HepG2 (cell line): ENCODE measurements at regions not wholly inside any gene's neighbourhood (a gene's known extent, or its start where the extent isn't known, plus 50 kb on each side); places are given as distances from the start of the nearest gene placed in this dataset.

Source experiments
- ATAC-seq: fragments of 200-7000 bp; cut with Tn5 transposase; 3 replicates; pipeline ENCODE4 v1.9.1; 2020; ENCODE audit warnings: mild to moderate bottlenecking, moderate library complexity
- BruUV-seq: library from RNA; stranded (reverse); fragments of 400-500 nt; replicated peaks from 2 replicates; lab custom pipeline; 2021; lab: Mats Ljungman, UMichigan
- CTCF ChIA-PET: fragments of 300-600 bp; formaldehyde crosslinking; extraction: SDS; loops from one replicate; lab custom pipeline; 2021; ENCODE audit warnings: low total read pairs, inconsistent platforms, low intra/inter-chr PET ratio; lab: Yijun Ruan, JAX
- POLR2A ChIA-PET: fragments of 350-600 bp; sonication (Branson Sonifier 250); formaldehyde crosslinking; loops from one replicate; lab custom pipeline; 2020; ENCODE audit warnings: antibody characterized with exemption, inconsistent platforms; lab: Yijun Ruan, JAX
- DNase-seq: peaks from one replicate; pipeline ENCODE4 v3.0.0-alpha.2; 2015; ENCODE audit warnings: low spot score
- FAIRE-seq: peaks from 3 replicates; lab custom pipeline; 2011; peaks lifted over from hg19 to GRCh38; lab: Jason Lieb, UNC
- H2AFZ ChIP-seq: one replicate; pipeline ENCODE4 v1.6.1; 2011; ENCODE audit warnings: low read length, inconsistent platforms
- H3K27ac ChIP-seq: fragments of 300-600 bp; 3 replicates; pipeline ENCODE4 v1.8.0; 2011; ENCODE audit warnings: mixed run types, mild to moderate bottlenecking, mixed read lengths, low read length, inconsistent platforms; ENCODE audit not compliant: insufficient read depth; ENCODE audit errors: extremely low read length
- H3K27me3 ChIP-seq, 2 experiments: fragments of 200-600 bp in 1 of 2; 2 replicates in 1 of 2; 3 replicates in 1 of 2; pipeline versions ENCODE4 v1.6.0 to v1.8.0; 2011; ENCODE audit warnings: low read length in 2 of 2, mild to moderate bottlenecking in 2 of 2, moderate library complexity in 2 of 2, inconsistent platforms in 1 of 2; ENCODE audit not compliant: insufficient read depth in 2 of 2, control insufficient read depth in 1 of 2
- H3K36me3 ChIP-seq, 2 experiments: fragments of 200-600 bp in 1 of 2; replicated peaks in 1 of 2; 2 replicates in 1 of 2; 3 replicates in 1 of 2; pipeline versions ENCODE4 v1.5.1 to v1.8.0; 2011; ENCODE audit warnings: low read length in 2 of 2, inconsistent platforms in 1 of 2; ENCODE audit not compliant: insufficient read depth in 2 of 2, control insufficient read depth in 1 of 2
- H3K4me1 ChIP-seq: 2 replicates; pipeline ENCODE4 v1.5.1; 2012; ENCODE audit warnings: low read length, inconsistent platforms; ENCODE audit not compliant: insufficient read depth
- H3K4me2 ChIP-seq: 2 replicates; pipeline ENCODE4 v1.6.0; 2011; ENCODE audit warnings: low read depth, low read length, inconsistent platforms
- H3K4me3 ChIP-seq, 3 experiments: fragments of 200-600 bp in 1 of 3; sonication (generic), shearing (Covaris generic) in 1 of 3; replicated peaks in 1 of 3; 2 replicates each; pipeline ENCODE4 v1.5.1; 2011 to 2016; ENCODE audit warnings: low read length in 3 of 3, inconsistent platforms in 2 of 3, low read depth in 2 of 3, mild to moderate bottlenecking in 2 of 3, control low read depth in 1 of 3, mixed read lengths in 1 of 3; ENCODE audit not compliant: insufficient read depth in 1 of 3
- H3K79me2 ChIP-seq: one replicate; pipeline ENCODE4 v1.6.1; 2011; ENCODE audit warnings: low read length, inconsistent platforms; ENCODE audit not compliant: insufficient read depth
- H3K9ac ChIP-seq: 2 replicates; pipeline ENCODE4 v1.6.0; 2011; ENCODE audit warnings: mild to moderate bottlenecking, low read depth, low read length, inconsistent platforms; ENCODE audit not compliant: insufficient read depth
- H3K9me3 ChIP-seq: 2 replicates; pipeline ENCODE4 v1.5.1; 2012; ENCODE audit warnings: mild to moderate bottlenecking, low read length
- H4K20me1 ChIP-seq: 2 replicates; pipeline ENCODE4 v1.6.0; 2011; ENCODE audit warnings: inconsistent platforms, mild to moderate bottlenecking, low read length, moderate library complexity; ENCODE audit not compliant: insufficient read depth
- ARNT ChIP-seq: fragments of 450-650 bp; IDR thresholded peaks from 2 replicates; pipeline ENCODE4 v1.6.1; 2017
- ATRX ChIP-seq: sonication (generic); formaldehyde crosslinking; IDR thresholded peaks from 2 replicates; pipeline ENCODE4 v1.4.0; 2020; ENCODE audit warnings: missing genetic modification reagents, borderline replicate concordance
- CC2D1A ChIP-seq: sonication (generic); formaldehyde crosslinking; IDR thresholded peaks from 2 replicates; pipeline ENCODE4 v1.8.1; 2023; ENCODE audit warnings: mild to moderate bottlenecking, missing genetic modification reagents
- CEBPG ChIP-seq: IDR thresholded peaks from 2 replicates; pipeline ENCODE4 v1.6.1; 2016
- CEBPZ ChIP-seq: IDR thresholded peaks from 2 replicates; pipeline ENCODE4 v1.6.1; 2012; ENCODE audit warnings: low read length, improper control_type of control experiment
- FOXA1 ChIP-seq, 2 experiments: fragments of 450-650 bp in 1 of 2; sonication (generic) in 1 of 2; formaldehyde crosslinking in 1 of 2; IDR thresholded peaks; 2 replicates each; pipeline versions ENCODE4 v1.4.0 to v1.6.1; 2016 to 2020; ENCODE audit warnings: missing genetic modification reagents in 1 of 2
- MBD4 ChIP-seq: IDR thresholded peaks from 2 replicates; pipeline ENCODE4 v1.6.1; 2012; ENCODE audit warnings: low read length, inconsistent platforms, borderline replicate concordance
- NFIB ChIP-seq: sonication (generic); formaldehyde crosslinking; IDR thresholded peaks from 2 replicates; pipeline ENCODE4 v1.9.0; 2021; ENCODE audit warnings: missing genetic modification reagents, mild to moderate bottlenecking, borderline replicate concordance
- PAF1 ChIP-seq: IDR thresholded peaks from 2 replicates; pipeline ENCODE4 v1.6.1; 2016; ENCODE audit warnings: missing genetic modification reagents, missing compliant biosample characterization
- SALL1 ChIP-seq: sonication (generic); formaldehyde crosslinking; IDR thresholded peaks from 2 replicates; pipeline ENCODE4 v1.8.0; 2022; ENCODE audit warnings: mild to moderate bottlenecking, missing genetic modification reagents
- TBX2 ChIP-seq: sonication (generic); formaldehyde crosslinking; IDR thresholded peaks from 2 replicates; pipeline ENCODE4 v1.5.0; 2020; ENCODE audit warnings: missing genetic modification reagents, mild to moderate bottlenecking, borderline replicate concordance
- THAP9 ChIP-seq: sonication (generic); formaldehyde crosslinking; IDR thresholded peaks from 2 replicates; pipeline ENCODE4; 2020; ENCODE audit warnings: missing genetic modification reagents, mild to moderate bottlenecking, borderline replicate concordance
- YEATS2 ChIP-seq: sonication (generic); formaldehyde crosslinking; IDR thresholded peaks from 2 replicates; pipeline ENCODE4 v1.4.0; 2020; ENCODE audit warnings: missing genetic modification reagents, borderline replicate concordance
- ZKSCAN5 ChIP-seq: sonication (generic); formaldehyde crosslinking; IDR thresholded peaks from 2 replicates; pipeline ENCODE4 v1.5.1; 2020; ENCODE audit warnings: mild to moderate bottlenecking, missing genetic modification reagents
- ZNF10 ChIP-seq: sonication (generic); formaldehyde crosslinking; IDR thresholded peaks from 2 replicates; pipeline ENCODE4 v1.4.0; 2020; ENCODE audit warnings: mild to moderate bottlenecking, low read depth, missing genetic modification reagents, borderline replicate concordance
- ZNF17 ChIP-seq: sonication (generic); formaldehyde crosslinking; IDR thresholded peaks from 2 replicates; pipeline ENCODE4 v1.5.0; 2020; ENCODE audit warnings: mild to moderate bottlenecking, missing genetic modification reagents
- ZNF331 ChIP-seq: sonication (generic); formaldehyde crosslinking; IDR thresholded peaks from 2 replicates; pipeline ENCODE4 v1.4.0; 2020; ENCODE audit warnings: missing genetic modification reagents
- ZNF441 ChIP-seq: sonication (generic); formaldehyde crosslinking; IDR thresholded peaks from 2 replicates; pipeline ENCODE4 v1.7.0; 2021; ENCODE audit warnings: missing genetic modification reagents, borderline replicate concordance
- ZNF556 ChIP-seq: sonication (generic); formaldehyde crosslinking; IDR thresholded peaks from 2 replicates; pipeline ENCODE4 v1.4.0; 2020; ENCODE audit warnings: mild to moderate bottlenecking, missing genetic modification reagents, borderline replicate concordance
- WGBS: methylation state at CpG from one replicate; pipeline ENCODE4 v1.1.6; 2017; ENCODE audit warnings: low lambda C conversion rate; 5-methylcytosine and 5-hydroxymethylcytosine counted together
- in situ Hi-C: cut with HindIII; loops from 2 replicates; pipeline ENCODE4 v1.10.0; 2017; ENCODE audit warnings: low pct_unique_long_range_greater_than_20kb; ENCODE audit not compliant: extremely low pct_ligation_motif_present
- intact Hi-C: fragments of 100-400 bp; cut with micrococcal nuclease; formaldehyde crosslinking; loops from one replicate; pipeline ENCODE4 v1.10.0; 2022; ENCODE audit not compliant: unreplicated experiment

GRCh38 chr22:26763633-26764361, 106.4 kb downstream of the MIAT start:
- Histone ChIP-seq H2AFZ (no peak overlapping the region), H3K4me3 (no peak overlapping the region), H3K79me2 (no peaks in the 10 kb centered on the region), H3K27me3 (no peaks in the 10 kb centered on the region; a peak in 1 of 5 replicates), H3K27ac (no peak overlapping the region), H3K4me2 (no peak overlapping the region), H3K9me3 (peaks cover 9% of the 10 kb centered on the region; the same call in 1 of the 2 replicates), H3K4me1 (peaks cover 11% of the 10 kb centered on the region; the same call in 1 of the 2 replicates), H3K36me3 (no peaks in the 10 kb centered on the region), H3K9ac (no peak overlapping the region), H4K20me1 (no peaks in the 10 kb centered on the region)
- in situ Hi-C loops = loop anchor here (25.0 kb wide), 2 partner anchors 1049 to 1249 kb away; partner anchors contain the start of gene MN1
- ChIA-PET POLR2A (no interaction called here), CTCF (no interaction called here)
- DNase-seq (peak; percentile 43), ATAC-seq (peak; percentile 87), FAIRE-seq (peak; percentile 50)
- BruUV-seq = no TSS peak
- intact Hi-C loops = no loop called here
- 3% methylated on average over 9 of the region's 16 CpGs for WGBS
- TF ChIP-seq ATRX (CRISPR knock-in tag) (no peak), CEBPG (CRISPR knock-in tag) (peak; percentile 28; the same call in 1 of the 2 replicates), ZNF556 (CRISPR knock-in tag) (no peak), THAP9 (CRISPR knock-in tag) (no peak), ZNF331 (no peak), TBX2 (CRISPR knock-in tag) (no peak), PAF1 (no peak), FOXA1 (IDR thresholded peaks at IDR 0.05) (peak; percentile 48; the same call in 1 of the 2 replicates), FOXA1 (CRISPR knock-in tag; IDR thresholded peaks at IDR 0.05) (peak; percentile 50; the same call in 1 of the 2 replicates), SALL1 (peak; percentile 24; the same call in 1 of the 2 replicates), ZKSCAN5 (CRISPR knock-in tag) (no peak), ZNF441 (CRISPR knock-in tag) (no peak), NFIB (CRISPR knock-in tag) (no peak), CEBPZ (no peak), ARNT (no peak), ZNF17 (CRISPR knock-in tag) (no peak), MBD4 (no peak), ZNF10 (CRISPR knock-in tag) (no peak), CC2D1A (CRISPR knock-in tag) (no peak), YEATS2 (CRISPR knock-in tag) (no peak)
